Hepatocyte (in vitro differentiated cells): ENCODE measurements at regions not wholly inside any gene's neighbourhood (a gene's known extent, or its start where the extent isn't known, plus 50 kb on each side); places are given as distances from the start of the nearest gene placed in this dataset.
"Not testable (repeated sequence)": the region's sequence is repeated elsewhere in the genome, so short reads cannot be mapped to it uniquely, and the experiment has no call there.

ENCODE experiments used
- DNase-seq: peaks from one replicate; pipeline ENCODE4 v3.0.0-alpha.2; 2016; ENCODE audit warnings: low spot score
- H2AFZ ChIP-seq: fragments of 200-600 bp; sonication (generic); 2 replicates; pipeline ENCODE4 v1.6.0; 2016; ENCODE audit warnings: antibody characterized with exemption, mild to moderate bottlenecking
- H3K27ac ChIP-seq: fragments of 200-600 bp; sonication (generic); 2 replicates; pipeline ENCODE4 v1.5.1; 2016; ENCODE audit warnings: mild to moderate bottlenecking
- H3K27me3 ChIP-seq: fragments of 200-600 bp; sonication (generic); 2 replicates; pipeline ENCODE4 v1.6.1; 2016
- H3K36me3 ChIP-seq: fragments of 200-600 bp; sonication (generic); replicated peaks from 2 replicates; pipeline ENCODE4 v1.5.1; 2016; ENCODE audit warnings: low read depth; ENCODE audit not compliant: insufficient read depth
- H3K4me1 ChIP-seq: fragments of 200-600 bp; sonication (generic); 2 replicates; pipeline ENCODE4 v1.5.1; 2016; ENCODE audit warnings: mild to moderate bottlenecking, moderate library complexity; ENCODE audit not compliant: insufficient read depth
- H3K4me2 ChIP-seq: fragments of 200-600 bp; sonication (generic); 2 replicates; pipeline ENCODE4 v1.6.0; 2016
- H3K4me3 ChIP-seq: fragments of 200-600 bp; sonication (generic); 2 replicates; pipeline ENCODE4 v1.5.1; 2016; ENCODE audit warnings: mild to moderate bottlenecking
- H3K79me2 ChIP-seq: fragments of 200-600 bp; sonication (generic); 2 replicates; pipeline ENCODE4 v1.6.0; 2017; ENCODE audit warnings: mild to moderate bottlenecking
- H3K9me2 ChIP-seq: fragments of 200-600 bp; sonication (generic); replicated peaks from 2 replicates; pipeline ENCODE4 v1.6.0; 2017; ENCODE audit warnings: mild to moderate bottlenecking; ENCODE audit not compliant: insufficient read depth
- H3K9me3 ChIP-seq: fragments of 200-600 bp; sonication (generic); 2 replicates; pipeline ENCODE4 v1.5.1; 2016; ENCODE audit warnings: low read depth, mild to moderate bottlenecking
- H4K20me1 ChIP-seq: fragments of 200-600 bp; sonication (generic); 2 replicates; pipeline ENCODE4 v1.6.0; 2016; ENCODE audit warnings: mild to moderate bottlenecking; ENCODE audit not compliant: insufficient read depth, poor library complexity, severe bottlenecking
- WGBS: methylation state at CpG from one replicate; pipeline ENCODE4 v1.1.6; 2016; ENCODE audit warnings: low lambda C conversion rate; ENCODE audit errors: missing lambda C conversion rate; 5-methylcytosine and 5-hydroxymethylcytosine counted together

GRCh38 chr2:113575721-113576120 is 51.3 kb upstream of the RABL2A start:
- not testable (repeated sequence) for H3K79me2 ChIP-seq, H2AFZ ChIP-seq, H3K4me3 ChIP-seq, H3K9me2 ChIP-seq, H3K9me3 ChIP-seq, H3K4me1 ChIP-seq, H3K4me2 ChIP-seq, H3K27me3 ChIP-seq, DNase-seq, H3K27ac ChIP-seq, H4K20me1 ChIP-seq, H3K36me3 ChIP-seq
- WGBS = 93% methylated on average over 3 of the region's 4 CpGs

GRCh38 chr2:113576353-113576752 is 50.7 kb upstream of the RABL2A start:
- peak; percentile 2 for DNase-seq
- not testable (repeated sequence) for H3K4me3 ChIP-seq, H3K9me3 ChIP-seq, H3K36me3 ChIP-seq, H3K9me2 ChIP-seq, H3K4me1 ChIP-seq, H3K27me3 ChIP-seq, H4K20me1 ChIP-seq, H3K79me2 ChIP-seq, H3K27ac ChIP-seq, H3K4me2 ChIP-seq, H2AFZ ChIP-seq
- 82% methylated on average over 8 of the region's 8 CpGs for WGBS
